Body of pancreas (tissue), 4 donors: ENCODE measurements at regions not wholly inside any gene's neighbourhood (a gene's known extent, or its start where the extent isn't known, plus 50 kb on each side); places are given as distances from the start of the nearest gene placed in this dataset.

Experiments
- POLR2A ChIP-seq, 3 donors: fragments of 450-650 bp; IDR thresholded peaks; one replicate each; pipeline ENCODE4 v1.6.1; 2016; ENCODE audit warnings: antibody characterized with exemption in 3 of 3, mild to moderate bottlenecking in 2 of 3
- TF ChIP-seq, protein P1 (sequence below), 7 experiments: fragments of 450-650 bp in 4 of 7; fragments of 200-600 bp in 3 of 7; sonication (generic) in 3 of 7; IDR thresholded peaks; one replicate each; pipeline ENCODE4 v1.5.1; 2016 to 2019; ENCODE audit warnings: antibody characterized with exemption in 7 of 7

DNA sequence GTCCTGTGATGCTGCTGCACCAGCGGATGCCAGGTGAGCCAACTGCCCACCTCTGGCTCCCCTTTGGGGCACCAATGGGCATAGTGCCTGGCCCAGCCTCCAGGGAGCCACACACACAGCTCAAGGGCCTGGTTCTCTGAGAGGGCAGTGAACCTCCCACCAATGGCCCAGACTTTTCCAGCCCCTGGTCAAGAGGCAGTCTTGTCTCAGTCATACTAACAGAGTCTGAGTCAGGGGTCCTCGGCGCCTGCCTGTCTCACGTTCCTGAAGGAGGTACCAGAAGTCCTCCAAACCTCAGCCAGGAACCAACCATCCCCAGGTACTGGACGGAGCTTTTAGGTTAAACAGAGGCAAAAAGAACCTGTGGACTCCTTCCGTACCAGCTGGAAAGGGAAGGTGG is 121.1 kb downstream of the C5orf15 start:
- no peak for TF ChIP-seq POLR2A (IDR thresholded peaks at IDR 0.05)
- TF ChIP-seq, protein P1, sequence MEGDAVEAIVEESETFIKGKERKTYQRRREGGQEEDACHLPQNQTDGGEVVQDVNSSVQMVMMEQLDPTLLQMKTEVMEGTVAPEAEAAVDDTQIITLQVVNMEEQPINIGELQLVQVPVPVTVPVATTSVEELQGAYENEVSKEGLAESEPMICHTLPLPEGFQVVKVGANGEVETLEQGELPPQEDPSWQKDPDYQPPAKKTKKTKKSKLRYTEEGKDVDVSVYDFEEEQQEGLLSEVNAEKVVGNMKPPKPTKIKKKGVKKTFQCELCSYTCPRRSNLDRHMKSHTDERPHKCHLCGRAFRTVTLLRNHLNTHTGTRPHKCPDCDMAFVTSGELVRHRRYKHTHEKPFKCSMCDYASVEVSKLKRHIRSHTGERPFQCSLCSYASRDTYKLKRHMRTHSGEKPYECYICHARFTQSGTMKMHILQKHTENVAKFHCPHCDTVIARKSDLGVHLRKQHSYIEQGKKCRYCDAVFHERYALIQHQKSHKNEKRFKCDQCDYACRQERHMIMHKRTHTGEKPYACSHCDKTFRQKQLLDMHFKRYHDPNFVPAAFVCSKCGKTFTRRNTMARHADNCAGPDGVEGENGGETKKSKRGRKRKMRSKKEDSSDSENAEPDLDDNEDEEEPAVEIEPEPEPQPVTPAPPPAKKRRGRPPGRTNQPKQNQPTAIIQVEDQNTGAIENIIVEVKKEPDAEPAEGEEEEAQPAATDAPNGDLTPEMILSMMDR (IDR thresholded peaks at IDR 0.05): no peak
